Stomach (tissue), 4 donors: ENCODE measurements at regions not wholly inside any gene's neighbourhood (a gene's known extent, or its start where the extent isn't known, plus 50 kb on each side); places are given as distances from the start of the nearest gene placed in this dataset.

ENCODE experiments used
- EP300 ChIP-seq: sonication (generic); formaldehyde crosslinking; IDR thresholded peaks from one replicate; pipeline ENCODE4 v1.6.1; 2017; ENCODE audit warnings: antibody characterized with exemption
- POLR2A ChIP-seq, 4 donors: fragments of 450-650 bp; IDR thresholded peaks; one replicate each; pipeline ENCODE4 v1.6.1; 2016; ENCODE audit warnings: antibody characterized with exemption in 4 of 4, control low read depth in 2 of 4, mild to moderate bottlenecking in 1 of 4, moderate library complexity in 1 of 4
- POLR2AphosphoS5 ChIP-seq, 3 donors: sonication (generic); formaldehyde crosslinking; IDR thresholded peaks; one replicate each; pipeline ENCODE4 v1.6.1; 2016; ENCODE audit warnings: antibody characterized with exemption in 3 of 3
- TF ChIP-seq, protein P1 (sequence below), 7 experiments: fragments of 450-650 bp in 4 of 7; fragments of 200-600 bp in 3 of 7; sonication (generic) in 3 of 7; IDR thresholded peaks; one replicate each; pipeline ENCODE4 v1.5.1; 2016 to 2019; ENCODE audit warnings: antibody characterized with exemption in 7 of 7, control low read depth in 2 of 7, mild to moderate bottlenecking in 1 of 7

DNA sequence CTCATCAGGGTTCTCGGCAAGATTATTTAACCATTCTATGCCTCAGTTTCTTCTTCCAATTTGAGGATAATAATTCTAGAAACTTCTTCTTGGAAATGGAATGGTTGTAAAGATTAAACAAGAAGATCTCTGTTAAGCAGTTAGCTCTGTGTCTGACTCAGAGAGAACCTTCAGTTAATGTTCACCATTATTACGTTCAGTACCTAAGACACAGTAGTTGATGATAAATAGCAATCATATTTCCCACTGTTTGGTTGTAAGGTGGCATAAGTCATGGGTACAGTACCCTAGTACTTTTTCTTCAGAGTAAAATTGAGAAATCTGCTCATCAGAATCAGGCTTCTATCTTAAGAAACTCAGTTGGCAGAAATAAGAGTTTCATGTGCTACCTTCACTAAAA lies 366.5 kb upstream of the BOD1L1 start:
- TF ChIP-seq, protein P1, sequence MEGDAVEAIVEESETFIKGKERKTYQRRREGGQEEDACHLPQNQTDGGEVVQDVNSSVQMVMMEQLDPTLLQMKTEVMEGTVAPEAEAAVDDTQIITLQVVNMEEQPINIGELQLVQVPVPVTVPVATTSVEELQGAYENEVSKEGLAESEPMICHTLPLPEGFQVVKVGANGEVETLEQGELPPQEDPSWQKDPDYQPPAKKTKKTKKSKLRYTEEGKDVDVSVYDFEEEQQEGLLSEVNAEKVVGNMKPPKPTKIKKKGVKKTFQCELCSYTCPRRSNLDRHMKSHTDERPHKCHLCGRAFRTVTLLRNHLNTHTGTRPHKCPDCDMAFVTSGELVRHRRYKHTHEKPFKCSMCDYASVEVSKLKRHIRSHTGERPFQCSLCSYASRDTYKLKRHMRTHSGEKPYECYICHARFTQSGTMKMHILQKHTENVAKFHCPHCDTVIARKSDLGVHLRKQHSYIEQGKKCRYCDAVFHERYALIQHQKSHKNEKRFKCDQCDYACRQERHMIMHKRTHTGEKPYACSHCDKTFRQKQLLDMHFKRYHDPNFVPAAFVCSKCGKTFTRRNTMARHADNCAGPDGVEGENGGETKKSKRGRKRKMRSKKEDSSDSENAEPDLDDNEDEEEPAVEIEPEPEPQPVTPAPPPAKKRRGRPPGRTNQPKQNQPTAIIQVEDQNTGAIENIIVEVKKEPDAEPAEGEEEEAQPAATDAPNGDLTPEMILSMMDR (IDR thresholded peaks at IDR 0.05), result no peak
- TF ChIP-seq POLR2A (IDR thresholded peaks at IDR 0.05), result no peak
- no peak for TF ChIP-seq POLR2AphosphoS5 (IDR thresholded peaks at IDR 0.05)
- no peak for TF ChIP-seq EP300
